ENCODE measurements at regions not wholly inside any gene's neighbourhood (a gene's known extent, or its start where the extent isn't known, plus 50 kb on each side); places are given as distances from the start of the nearest gene placed in this dataset.

- TF ChIP-seq POLR2A (IDR thresholded peaks at IDR 0.05; ENCODE audit: low read depth, low read length) (no peak), MYC (IDR thresholded peaks at IDR 0.05; ENCODE audit: low read depth, low read length) (no peak)
These were observed 111.8 kb upstream of the API5 start for GRCh38 chr11:43200031-43200430.

Data from endothelial cell of umbilical vein (primary cell).